Liver (tissue), 8 donors: ENCODE measurements at regions not wholly inside any gene's neighbourhood (a gene's known extent, or its start where the extent isn't known, plus 50 kb on each side); places are given as distances from the start of the nearest gene placed in this dataset.

Experiments used
- DNase-seq: peaks from one replicate; pipeline ENCODE4 v3.0.0-alpha.2; 2017; ENCODE audit warnings: low spot score
- H3K27ac ChIP-seq, 2 donors: one replicate each; pipeline ENCODE4 v1.7.0; 2013; ENCODE audit warnings: inconsistent platforms in 2 of 2, low read length in 2 of 2, control low read depth in 1 of 2, low read depth in 1 of 2, mild to moderate bottlenecking in 1 of 2
- H3K27me3 ChIP-seq, 4 donors: one replicate each; pipeline versions ENCODE4 v1.6.1 to v1.7.0; 2013; ENCODE audit warnings: low read length in 3 of 4, inconsistent platforms in 1 of 4, mild to moderate bottlenecking in 1 of 4, moderate library complexity in 1 of 4; ENCODE audit not compliant: control insufficient read depth in 4 of 4, insufficient read depth in 4 of 4
- H3K36me3 ChIP-seq, 4 donors: one replicate each; pipeline versions ENCODE4 v1.6.1 to v1.7.0; 2013; ENCODE audit warnings: low read length in 3 of 4, mild to moderate bottlenecking in 3 of 4, low read depth in 1 of 4, moderate library complexity in 1 of 4; ENCODE audit not compliant: control insufficient read depth in 4 of 4, insufficient read depth in 3 of 4
- H3K4me1 ChIP-seq, 4 donors: one replicate each; pipeline versions ENCODE4 v1.6.1 to v1.7.0; 2013; ENCODE audit warnings: low read length in 3 of 4, mild to moderate bottlenecking in 3 of 4, moderate library complexity in 1 of 4; ENCODE audit not compliant: control insufficient read depth in 4 of 4, insufficient read depth in 4 of 4
- H3K4me3 ChIP-seq, 3 donors: one replicate each; pipeline versions ENCODE4 v1.6.1 to v1.7.0; 2013; ENCODE audit warnings: low read length in 3 of 3, control low read depth in 1 of 3, low read depth in 1 of 3, mild to moderate bottlenecking in 1 of 3
- H3K9ac ChIP-seq, 2 donors: one replicate each; pipeline ENCODE4 v1.7.0; 2013; ENCODE audit warnings: low read length in 2 of 2, mild to moderate bottlenecking in 2 of 2, moderate library complexity in 2 of 2, control low read depth in 1 of 2, low read depth in 1 of 2
- H3K9me3 ChIP-seq, 4 donors: one replicate each; pipeline versions ENCODE4 v1.6.1 to v1.7.0; 2013; ENCODE audit warnings: low read length in 3 of 4; ENCODE audit not compliant: control insufficient read depth in 4 of 4
- ATF3 ChIP-seq: IDR thresholded peaks from 2 replicates; pipeline ENCODE4 v1.6.1; 2016; ENCODE audit warnings: antibody characterized with exemption
- EGR1 ChIP-seq, 2 donors: IDR thresholded peaks; 2 replicates each; pipeline ENCODE4 v1.6.1; 2016 to 2018; ENCODE audit warnings: antibody characterized with exemption in 2 of 2, low read depth in 2 of 2
- FOXA1 ChIP-seq: IDR thresholded peaks from 2 replicates; pipeline ENCODE4 v1.6.1; 2016; ENCODE audit warnings: antibody characterized with exemption
- FOXA2 ChIP-seq: IDR thresholded peaks from 2 replicates; pipeline ENCODE4 v1.6.1; 2016; ENCODE audit warnings: antibody characterized with exemption
- GABPA ChIP-seq, 2 donors: IDR thresholded peaks in 1 of 2; conservative IDR thresholded peaks in 1 of 2; 2 replicates each; pipeline ENCODE4 v1.6.1; 2016; ENCODE audit warnings: antibody characterized with exemption in 2 of 2, mild to moderate bottlenecking in 1 of 2, moderate library complexity in 1 of 2
- HNF4A ChIP-seq, 2 donors: conservative IDR thresholded peaks; 2 replicates each; pipeline ENCODE4 v1.6.1; 2016; ENCODE audit warnings: antibody characterized with exemption in 2 of 2, mild to moderate bottlenecking in 2 of 2
- HNF4G ChIP-seq: IDR thresholded peaks from 2 replicates; pipeline ENCODE4 v1.6.1; 2016; ENCODE audit warnings: antibody characterized with exemption
- JUND ChIP-seq, 2 donors: IDR thresholded peaks; 2 replicates each; pipeline ENCODE4 v1.6.1; 2016; ENCODE audit warnings: antibody characterized with exemption in 2 of 2
- NR2F2 ChIP-seq: IDR thresholded peaks from 2 replicates; pipeline ENCODE4 v1.6.1; 2016; ENCODE audit warnings: antibody characterized with exemption
- RAD21 ChIP-seq, 2 donors: IDR thresholded peaks; 2 replicates each; pipeline ENCODE4 v1.6.1; 2016; ENCODE audit warnings: antibody characterized with exemption in 2 of 2, mild to moderate bottlenecking in 2 of 2
- RXRA ChIP-seq, 2 donors: IDR thresholded peaks; 2 replicates each; pipeline ENCODE4 v1.6.1; 2017 to 2018; ENCODE audit warnings: antibody characterized with exemption in 2 of 2, mild to moderate bottlenecking in 1 of 2
- SP1 ChIP-seq: IDR thresholded peaks from 2 replicates; pipeline ENCODE4 v1.6.1; 2018; ENCODE audit warnings: antibody characterized with exemption, mild to moderate bottlenecking
- TAF1 ChIP-seq: conservative IDR thresholded peaks from 2 replicates; pipeline ENCODE4 v1.6.1; 2016; ENCODE audit warnings: antibody characterized with exemption, mild to moderate bottlenecking
- YY1 ChIP-seq: IDR thresholded peaks from 2 replicates; pipeline ENCODE4 v1.6.1; 2016; ENCODE audit warnings: antibody characterized with exemption, mild to moderate bottlenecking
- ZBTB33 ChIP-seq: IDR thresholded peaks from 2 replicates; pipeline ENCODE4 v1.6.1; 2016; ENCODE audit warnings: antibody characterized with exemption
- WGBS: extraction: QIAGEN DNeasy Blood & Tissue Kit; methylation state at CpG from one replicate; pipeline ENCODE4 v1.1.7; 2013; 5-methylcytosine and 5-hydroxymethylcytosine counted together
- TF ChIP-seq, protein P1 (sequence below): IDR thresholded peaks from 2 replicates; pipeline ENCODE4 v1.6.1; 2016; ENCODE audit warnings: antibody characterized with exemption, mild to moderate bottlenecking
- TF ChIP-seq, protein P2 (sequence below): fragments of 150-350 bp; IDR thresholded peaks from 2 replicates; pipeline ENCODE4 v1.5.1; 2017; ENCODE audit warnings: improper control_type of control experiment, low read depth, low read length; ENCODE audit not compliant: missing input control
- TF ChIP-seq, protein P3 (sequence below): IDR thresholded peaks from 2 replicates; pipeline ENCODE4 v1.6.1; 2016; ENCODE audit warnings: antibody characterized with exemption
- donor health status: healthy.
- donor health status: healthy.
- donor health status: healthy.
- donor health status: healthy.
- donor health status: healthy.

- DNase-seq = no peak
- Histone ChIP-seq H3K9me3 (no peaks in the 10 kb centered on the region), H3K9ac (no peak overlapping the region), H3K4me1 (no peaks in the 10 kb centered on the region), H3K27me3 (no peaks in the 10 kb centered on the region), H3K27ac (no peak overlapping the region), H3K4me3 (no peak overlapping the region), H3K36me3 (no peaks in the 10 kb centered on the region)
- TF ChIP-seq NR2F2 (no peak), FOXA2 (no peak), HNF4A (conservative IDR thresholded peaks at IDR 0.05) (no peak), RAD21 (IDR thresholded peaks at IDR 0.05) (no peak), ATF3 (no peak), YY1 (no peak), TAF1 (no peak), RXRA (IDR thresholded peaks at IDR 0.05) (no peak), ZBTB33 (no peak), FOXA1 (no peak), SP1 (no peak), HNF4G (no peak), JUND (IDR thresholded peaks at IDR 0.05) (no peak), GABPA (IDR thresholded peaks at IDR 0.05 in 1 of 2, conservative IDR thresholded peaks at IDR 0.05 in 1 of 2) (no peak), EGR1 (IDR thresholded peaks at IDR 0.05; ENCODE audit: low read depth in 2 of 2) (no peak)
- TF ChIP-seq, protein P1, sequence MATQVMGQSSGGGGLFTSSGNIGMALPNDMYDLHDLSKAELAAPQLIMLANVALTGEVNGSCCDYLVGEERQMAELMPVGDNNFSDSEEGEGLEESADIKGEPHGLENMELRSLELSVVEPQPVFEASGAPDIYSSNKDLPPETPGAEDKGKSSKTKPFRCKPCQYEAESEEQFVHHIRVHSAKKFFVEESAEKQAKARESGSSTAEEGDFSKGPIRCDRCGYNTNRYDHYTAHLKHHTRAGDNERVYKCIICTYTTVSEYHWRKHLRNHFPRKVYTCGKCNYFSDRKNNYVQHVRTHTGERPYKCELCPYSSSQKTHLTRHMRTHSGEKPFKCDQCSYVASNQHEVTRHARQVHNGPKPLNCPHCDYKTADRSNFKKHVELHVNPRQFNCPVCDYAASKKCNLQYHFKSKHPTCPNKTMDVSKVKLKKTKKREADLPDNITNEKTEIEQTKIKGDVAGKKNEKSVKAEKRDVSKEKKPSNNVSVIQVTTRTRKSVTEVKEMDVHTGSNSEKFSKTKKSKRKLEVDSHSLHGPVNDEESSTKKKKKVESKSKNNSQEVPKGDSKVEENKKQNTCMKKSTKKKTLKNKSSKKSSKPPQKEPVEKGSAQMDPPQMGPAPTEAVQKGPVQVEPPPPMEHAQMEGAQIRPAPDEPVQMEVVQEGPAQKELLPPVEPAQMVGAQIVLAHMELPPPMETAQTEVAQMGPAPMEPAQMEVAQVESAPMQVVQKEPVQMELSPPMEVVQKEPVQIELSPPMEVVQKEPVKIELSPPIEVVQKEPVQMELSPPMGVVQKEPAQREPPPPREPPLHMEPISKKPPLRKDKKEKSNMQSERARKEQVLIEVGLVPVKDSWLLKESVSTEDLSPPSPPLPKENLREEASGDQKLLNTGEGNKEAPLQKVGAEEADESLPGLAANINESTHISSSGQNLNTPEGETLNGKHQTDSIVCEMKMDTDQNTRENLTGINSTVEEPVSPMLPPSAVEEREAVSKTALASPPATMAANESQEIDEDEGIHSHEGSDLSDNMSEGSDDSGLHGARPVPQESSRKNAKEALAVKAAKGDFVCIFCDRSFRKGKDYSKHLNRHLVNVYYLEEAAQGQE = no peak
- TF ChIP-seq, protein P2, sequence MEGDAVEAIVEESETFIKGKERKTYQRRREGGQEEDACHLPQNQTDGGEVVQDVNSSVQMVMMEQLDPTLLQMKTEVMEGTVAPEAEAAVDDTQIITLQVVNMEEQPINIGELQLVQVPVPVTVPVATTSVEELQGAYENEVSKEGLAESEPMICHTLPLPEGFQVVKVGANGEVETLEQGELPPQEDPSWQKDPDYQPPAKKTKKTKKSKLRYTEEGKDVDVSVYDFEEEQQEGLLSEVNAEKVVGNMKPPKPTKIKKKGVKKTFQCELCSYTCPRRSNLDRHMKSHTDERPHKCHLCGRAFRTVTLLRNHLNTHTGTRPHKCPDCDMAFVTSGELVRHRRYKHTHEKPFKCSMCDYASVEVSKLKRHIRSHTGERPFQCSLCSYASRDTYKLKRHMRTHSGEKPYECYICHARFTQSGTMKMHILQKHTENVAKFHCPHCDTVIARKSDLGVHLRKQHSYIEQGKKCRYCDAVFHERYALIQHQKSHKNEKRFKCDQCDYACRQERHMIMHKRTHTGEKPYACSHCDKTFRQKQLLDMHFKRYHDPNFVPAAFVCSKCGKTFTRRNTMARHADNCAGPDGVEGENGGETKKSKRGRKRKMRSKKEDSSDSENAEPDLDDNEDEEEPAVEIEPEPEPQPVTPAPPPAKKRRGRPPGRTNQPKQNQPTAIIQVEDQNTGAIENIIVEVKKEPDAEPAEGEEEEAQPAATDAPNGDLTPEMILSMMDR = no peak
- TF ChIP-seq, protein P3, sequence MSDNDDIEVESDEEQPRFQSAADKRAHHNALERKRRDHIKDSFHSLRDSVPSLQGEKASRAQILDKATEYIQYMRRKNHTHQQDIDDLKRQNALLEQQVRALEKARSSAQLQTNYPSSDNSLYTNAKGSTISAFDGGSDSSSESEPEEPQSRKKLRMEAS = no peak
These were observed 227.4 kb upstream of the COL3A1 start for GRCh38 chr2:188746727-188747126.

GRCh38 chr2:188751816-188752215, 222.4 kb upstream of the COL3A1 start:
- Histone ChIP-seq H3K36me3 (no peaks in the 10 kb centered on the region), H3K27ac (no peak overlapping the region), H3K4me1 (no peaks in the 10 kb centered on the region), H3K9ac (no peak overlapping the region), H3K27me3 (no peaks in the 10 kb centered on the region), H3K9me3 (no peaks in the 10 kb centered on the region), H3K4me3 (no peak overlapping the region)
- TF ChIP-seq SP1 = no peak
- no peak for DNase-seq
- 38% methylated on average over 2 of the region's 2 CpGs for WGBS
